GM06990 (cell line): ENCODE measurements at regions not wholly inside any gene's neighbourhood (a gene's known extent, or its start where the extent isn't known, plus 50 kb on each side); places are given as distances from the start of the nearest gene placed in this dataset.
"Not testable (repeated sequence)": the region's sequence is repeated elsewhere in the genome, so short reads cannot be mapped to it uniquely, and the experiment has no call there.

Experiments
- DNase-seq: peaks from one replicate; pipeline ENCODE4 v3.0.0-alpha.2; 2011; ENCODE audit not compliant: insufficient read length; ENCODE audit errors: extremely low read depth
- H3K27me3 ChIP-seq: replicated peaks from 2 replicates; pipeline ENCODE4 v1.6.0; 2011; ENCODE audit warnings: low read length; ENCODE audit not compliant: control insufficient read depth, insufficient read depth
- H3K36me3 ChIP-seq: 2 replicates; pipeline ENCODE4 v1.5.1; 2011; ENCODE audit warnings: low read length; ENCODE audit not compliant: control insufficient read depth, insufficient read depth
- H3K4me3 ChIP-seq: replicated peaks from 2 replicates; pipeline ENCODE4 v1.5.1; 2011; ENCODE audit warnings: low read depth, mild to moderate bottlenecking, control low read depth, low read length
- TF ChIP-seq, protein P1 (sequence below): IDR thresholded peaks from 2 replicates; pipeline ENCODE4 v1.5.1; 2011; ENCODE audit warnings: low read length, control low read depth, mild to moderate bottlenecking, inconsistent platforms; ENCODE audit not compliant: insufficient read depth, poor library complexity, severe bottlenecking

DNA sequence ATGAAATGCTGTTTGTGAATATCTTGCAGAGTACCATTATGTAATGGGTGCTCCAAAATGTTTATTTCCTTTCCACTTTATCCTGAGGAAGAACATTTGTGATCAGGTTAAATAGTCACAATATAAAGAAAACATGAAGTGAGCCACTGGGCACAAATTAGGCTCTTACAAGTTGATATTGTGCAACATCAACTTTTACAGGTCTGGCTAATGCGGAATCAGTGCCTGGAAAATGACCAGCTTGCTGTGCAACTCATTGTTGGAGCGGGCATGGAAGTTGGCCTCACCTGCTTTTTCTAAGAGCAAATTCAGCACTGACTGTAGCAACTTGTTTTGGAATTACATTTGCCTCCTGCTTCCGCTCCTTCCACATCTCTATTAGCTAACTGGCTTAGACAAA, 216.9 kb upstream of the PLPPR1 start:
- DNase-seq: no peak
- no peak overlapping the region for H3K4me3 ChIP-seq
- TF ChIP-seq, protein P1, sequence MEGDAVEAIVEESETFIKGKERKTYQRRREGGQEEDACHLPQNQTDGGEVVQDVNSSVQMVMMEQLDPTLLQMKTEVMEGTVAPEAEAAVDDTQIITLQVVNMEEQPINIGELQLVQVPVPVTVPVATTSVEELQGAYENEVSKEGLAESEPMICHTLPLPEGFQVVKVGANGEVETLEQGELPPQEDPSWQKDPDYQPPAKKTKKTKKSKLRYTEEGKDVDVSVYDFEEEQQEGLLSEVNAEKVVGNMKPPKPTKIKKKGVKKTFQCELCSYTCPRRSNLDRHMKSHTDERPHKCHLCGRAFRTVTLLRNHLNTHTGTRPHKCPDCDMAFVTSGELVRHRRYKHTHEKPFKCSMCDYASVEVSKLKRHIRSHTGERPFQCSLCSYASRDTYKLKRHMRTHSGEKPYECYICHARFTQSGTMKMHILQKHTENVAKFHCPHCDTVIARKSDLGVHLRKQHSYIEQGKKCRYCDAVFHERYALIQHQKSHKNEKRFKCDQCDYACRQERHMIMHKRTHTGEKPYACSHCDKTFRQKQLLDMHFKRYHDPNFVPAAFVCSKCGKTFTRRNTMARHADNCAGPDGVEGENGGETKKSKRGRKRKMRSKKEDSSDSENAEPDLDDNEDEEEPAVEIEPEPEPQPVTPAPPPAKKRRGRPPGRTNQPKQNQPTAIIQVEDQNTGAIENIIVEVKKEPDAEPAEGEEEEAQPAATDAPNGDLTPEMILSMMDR: no peak
- H3K27me3 ChIP-seq: no peaks in the 10 kb centered on the region
- H3K36me3 ChIP-seq: no peaks in the 10 kb centered on the region

DNA sequence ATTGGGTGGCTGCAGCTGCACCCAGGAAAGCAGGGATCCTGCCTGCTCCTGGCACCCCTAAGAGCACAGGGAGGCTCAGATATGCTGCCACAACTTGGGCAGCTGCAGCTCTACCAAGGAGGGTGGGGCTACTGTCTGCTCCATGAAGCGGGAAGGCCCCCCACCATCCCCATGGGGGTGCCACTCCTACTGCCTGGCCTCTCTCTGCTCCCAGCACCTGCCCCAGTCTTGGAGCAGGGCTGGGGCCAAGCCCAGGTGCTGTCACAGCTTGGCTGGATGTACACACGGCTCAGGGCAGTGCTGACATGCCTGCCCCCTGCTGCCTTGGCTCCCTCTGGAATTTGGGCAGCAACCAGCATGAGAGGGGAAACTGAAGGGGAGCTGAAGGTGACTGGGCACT, 214.7 kb upstream of the PLPPR1 start:
- no peak for DNase-seq
- Histone ChIP-seq H3K36me3 (no peaks in the 10 kb centered on the region), H3K4me3 (no peak overlapping the region), H3K27me3 (no peaks in the 10 kb centered on the region)
- TF ChIP-seq, protein P1: no peak

DNA sequence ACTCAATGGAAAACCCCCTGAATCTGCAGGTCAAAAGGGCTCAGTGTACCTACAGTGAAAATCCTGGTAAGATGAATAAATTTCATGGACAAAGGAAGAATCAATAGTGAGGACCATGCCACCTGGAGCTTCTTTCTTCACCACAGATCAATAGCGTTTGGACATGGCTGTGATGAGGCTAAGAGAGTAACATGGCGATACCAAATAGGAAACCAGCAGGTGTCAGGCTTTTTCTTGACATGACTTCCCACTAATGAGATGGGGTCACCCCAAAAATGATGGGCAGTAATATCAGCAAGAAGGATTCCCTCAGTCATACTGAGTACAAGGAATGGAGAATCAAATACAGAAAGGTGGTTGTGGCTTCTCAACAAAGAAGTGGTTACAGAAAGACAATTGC, 208.5 kb upstream of the PLPPR1 start:
- TF ChIP-seq, protein P1: no peak

DNA sequence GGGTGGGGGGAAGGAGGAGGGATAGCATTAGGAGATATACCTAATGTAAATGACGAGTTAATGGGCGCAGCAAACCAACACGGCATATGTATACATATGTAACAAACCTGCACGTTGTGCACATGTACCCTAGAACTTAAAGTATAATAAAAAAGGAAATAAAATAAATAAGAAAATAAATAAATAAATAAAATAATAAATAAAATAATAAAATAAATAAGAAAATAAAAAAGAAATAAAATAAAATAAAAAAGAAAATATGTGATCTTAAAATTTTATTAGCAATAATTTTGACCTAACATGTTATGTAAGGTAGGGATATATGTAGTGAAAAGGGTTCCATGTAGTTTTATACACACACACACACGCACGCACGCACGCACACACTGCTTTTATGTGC, 195.5 kb upstream of the PLPPR1 start:
- DNase-seq, H3K27me3 ChIP-seq, H3K36me3 ChIP-seq, H3K4me3 ChIP-seq: not testable (repeated sequence)

More for the DNA sequence above, 208.5 kb upstream of the PLPPR1 start:
- Histone ChIP-seq H3K27me3 (no peaks in the 10 kb centered on the region), H3K4me3 (no peak overlapping the region), H3K36me3 (no peaks in the 10 kb centered on the region)
- DNase-seq: no peak

DNA sequence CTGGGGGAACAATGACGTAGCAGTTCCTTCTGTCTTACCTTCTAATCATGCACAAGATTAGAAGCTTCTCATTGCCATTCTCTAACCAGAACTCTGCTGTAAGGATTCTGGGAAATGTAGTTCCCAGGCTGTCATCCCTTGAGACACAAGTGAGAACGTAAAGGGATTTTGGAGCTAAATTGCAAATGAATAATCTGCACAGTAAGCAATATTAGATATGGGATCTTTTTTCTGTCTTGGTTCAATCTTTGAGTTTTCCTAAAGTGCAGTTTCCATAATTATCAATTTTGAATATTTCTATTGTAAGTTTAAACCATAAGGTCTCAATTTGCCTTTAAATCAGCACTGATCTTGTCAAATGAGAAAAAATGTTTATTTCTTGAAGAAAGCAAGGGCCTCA, 189.7 kb upstream of the PLPPR1 start:
- Histone ChIP-seq H3K36me3 (no peaks in the 10 kb centered on the region), H3K27me3 (no peaks in the 10 kb centered on the region), H3K4me3 (no peak overlapping the region)
- TF ChIP-seq, protein P1: no peak
- DNase-seq: no peak

DNA sequence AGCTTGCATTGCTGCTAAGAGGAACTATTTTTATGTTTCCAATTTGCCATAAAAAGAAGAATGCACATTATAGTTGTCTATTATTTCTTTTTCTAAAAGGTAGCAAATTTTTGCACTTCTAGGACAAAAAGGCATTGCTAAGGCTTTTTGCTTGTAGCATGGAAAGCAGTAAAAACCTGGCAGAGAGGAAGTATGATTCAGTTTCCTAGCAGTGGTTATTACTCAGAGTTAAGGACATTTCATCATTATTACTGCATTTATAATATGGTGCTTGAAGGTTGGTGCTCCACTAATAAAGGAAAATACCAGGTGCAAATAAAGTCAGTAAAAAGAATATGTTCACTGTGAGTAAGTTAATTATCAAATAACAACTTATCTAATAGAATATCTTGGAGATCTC, 179.8 kb upstream of the PLPPR1 start:
- Histone ChIP-seq H3K4me3 (no peak overlapping the region), H3K27me3 (no peaks in the 10 kb centered on the region)
- no peak for DNase-seq

More for the DNA sequence above, 179.8 kb upstream of the PLPPR1 start:
- TF ChIP-seq, protein P1: no peak
- H3K36me3 ChIP-seq: no peaks in the 10 kb centered on the region
